ENCODE measurements at regions not wholly inside any gene's neighbourhood (a gene's known extent, or its start where the extent isn't known, plus 50 kb on each side); places are given as distances from the start of the nearest gene placed in this dataset.

DNA sequence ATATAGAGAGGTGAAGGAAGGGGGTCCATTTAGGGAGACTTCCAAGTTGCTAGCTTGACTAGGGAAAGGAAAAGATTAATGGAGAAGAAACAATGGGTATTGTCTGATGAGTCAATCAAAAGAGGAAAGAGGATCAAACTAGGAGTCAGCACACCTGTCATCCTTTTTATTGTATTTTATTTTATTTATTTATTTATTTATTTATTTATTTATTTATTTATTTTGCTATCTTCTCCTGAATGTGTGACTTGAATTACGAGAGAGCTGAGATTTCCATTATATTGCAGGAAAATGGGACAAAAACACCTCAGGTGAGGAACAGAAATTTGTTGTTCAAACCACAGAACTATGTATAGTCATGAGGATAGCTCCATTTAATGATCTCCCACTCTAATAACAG lies 58.9 kb downstream of the NUDT11 start:
- no peak for DNase-seq (ENCODE audit: low read depth)

DNA sequence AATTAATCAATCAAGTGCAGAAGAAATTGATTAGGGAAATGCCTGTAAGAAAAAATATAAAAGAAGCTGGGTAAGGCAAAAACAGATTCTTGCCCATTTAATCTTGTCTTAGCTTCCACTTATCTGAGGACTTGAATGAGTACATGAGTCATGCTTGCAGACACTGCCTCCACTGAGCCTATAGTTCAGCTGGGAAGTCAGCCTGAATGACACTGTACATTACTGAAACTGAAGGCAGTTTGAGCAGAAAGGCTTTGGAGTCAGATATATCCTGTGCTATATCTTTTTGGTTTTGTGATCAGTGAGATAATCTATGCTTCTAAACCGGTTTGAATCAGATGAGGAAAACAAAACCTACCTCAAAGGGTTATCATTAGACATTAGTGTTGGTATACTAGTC lies 61.3 kb downstream of the NUDT11 start:
- DNase-seq (ENCODE audit: low read depth): no peak

DNA sequence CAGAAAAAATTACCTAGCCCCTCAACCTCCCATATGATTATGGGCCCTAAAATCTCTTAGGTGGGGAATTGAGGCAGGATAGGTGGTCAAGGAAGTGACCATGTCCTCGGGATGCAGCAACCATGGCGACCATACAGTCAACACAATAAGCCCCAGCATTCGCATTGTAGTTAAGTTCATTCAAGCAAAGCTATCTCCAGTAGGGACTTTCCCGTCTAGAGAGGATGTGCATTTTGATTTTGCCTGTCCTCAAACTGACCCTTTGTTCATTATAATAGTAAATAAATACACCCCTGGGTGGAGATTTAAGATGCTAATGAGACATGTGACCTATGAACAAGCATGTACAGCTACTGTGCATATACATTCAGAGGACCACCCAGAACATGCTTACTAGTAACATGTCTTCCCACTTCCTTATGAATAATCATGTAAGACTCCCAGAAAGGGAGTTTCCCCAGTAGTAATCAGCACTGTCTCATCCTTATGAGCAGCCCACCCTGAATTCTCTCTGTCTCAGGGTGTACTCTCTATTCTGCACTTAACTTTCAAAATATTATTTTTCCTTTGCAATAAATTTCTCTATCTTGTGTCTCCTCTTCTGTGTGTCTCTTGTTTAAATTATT lies 74.3 kb downstream of the NUDT11 start:
- DNase-seq (ENCODE audit: low read depth): no peak

DNA sequence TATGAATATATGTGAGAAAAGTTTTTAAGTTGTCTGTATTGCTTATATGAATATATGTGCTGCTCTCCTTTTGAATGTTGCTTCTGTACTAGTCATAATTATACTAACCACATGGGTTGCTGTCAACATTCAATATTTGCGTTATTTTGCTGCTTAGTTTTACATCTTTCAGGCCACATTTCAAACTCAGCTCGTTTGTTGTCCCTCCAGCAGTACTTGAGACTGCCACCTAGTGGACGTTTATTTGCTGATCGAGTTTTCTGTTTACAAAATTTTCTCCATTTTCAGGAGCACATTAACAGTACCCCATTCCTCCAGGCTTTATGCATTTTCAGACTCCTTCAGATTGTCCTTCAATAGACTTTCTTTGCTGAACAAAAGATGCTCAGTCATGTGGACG lies 75.8 kb downstream of the NUDT11 start:
- DNase-seq (ENCODE audit: low read depth): peak; percentile 15

DNA sequence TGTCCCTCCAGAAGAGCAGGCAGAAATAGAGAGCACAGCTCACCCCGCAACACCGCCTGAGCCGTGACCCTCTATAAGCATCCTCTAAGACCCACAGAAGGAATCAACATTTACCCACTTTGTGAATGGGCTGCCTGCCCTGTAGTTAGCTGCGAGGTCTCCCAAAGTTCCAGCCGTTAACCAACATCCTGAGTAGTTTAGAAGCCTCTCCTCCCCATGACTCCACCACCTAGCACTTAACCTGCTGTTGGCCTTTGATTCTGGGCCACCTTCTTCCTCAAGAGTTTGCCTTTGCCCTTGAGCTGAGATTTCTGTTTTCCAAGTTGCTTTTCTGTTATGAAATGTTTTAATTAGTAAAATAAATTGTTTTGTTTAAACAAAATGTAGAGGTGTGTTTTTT lies 75.8 kb downstream of the NUDT10 start:
- no peak for DNase-seq (ENCODE audit: low read depth)

DNA sequence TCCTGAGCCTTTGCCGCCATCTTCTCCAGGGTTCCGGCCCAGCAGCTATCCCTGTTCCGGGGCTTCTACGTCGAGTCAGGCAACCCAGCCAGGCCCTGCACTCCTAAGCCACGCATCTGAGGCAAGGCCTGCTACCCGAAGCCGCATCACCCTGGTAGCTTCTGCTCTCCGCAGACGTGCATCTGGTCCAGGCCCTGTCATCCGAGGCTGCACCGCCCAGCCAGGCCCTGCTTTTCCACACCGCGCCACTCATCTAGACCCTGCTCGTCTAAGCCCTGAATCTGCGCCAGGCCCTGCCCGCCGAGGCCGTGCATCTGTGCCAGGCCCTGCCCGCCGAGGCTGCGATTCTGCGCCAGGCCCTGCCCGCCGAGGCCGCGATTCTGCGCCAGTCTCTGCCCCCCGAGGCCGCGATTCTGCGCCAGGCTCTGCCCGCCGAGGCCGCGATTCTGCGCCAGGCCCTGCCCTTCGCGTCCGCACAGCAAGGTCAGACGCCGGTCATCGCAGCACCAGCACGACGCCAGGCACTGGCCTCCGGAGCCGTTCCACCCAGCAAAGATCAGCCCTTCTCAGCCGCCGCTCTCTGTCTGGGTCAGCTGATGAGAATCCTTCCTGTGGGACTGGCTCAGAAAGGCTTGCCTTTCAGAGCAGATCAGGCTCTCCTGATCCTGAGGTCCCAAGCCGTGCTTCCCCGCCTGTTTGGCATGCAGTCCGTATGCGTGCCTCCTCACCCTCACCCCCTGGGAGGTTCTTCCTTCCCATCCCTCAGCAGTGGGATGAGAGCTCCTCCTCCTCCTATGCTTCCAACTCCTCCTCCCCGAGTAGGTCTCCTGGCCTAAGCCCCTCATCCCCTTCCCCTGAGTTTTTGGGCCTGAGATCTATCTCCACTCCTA lies 75.1 kb downstream of the NUDT10 start:
- DNase-seq (ENCODE audit: low read depth): no peak

DNA sequence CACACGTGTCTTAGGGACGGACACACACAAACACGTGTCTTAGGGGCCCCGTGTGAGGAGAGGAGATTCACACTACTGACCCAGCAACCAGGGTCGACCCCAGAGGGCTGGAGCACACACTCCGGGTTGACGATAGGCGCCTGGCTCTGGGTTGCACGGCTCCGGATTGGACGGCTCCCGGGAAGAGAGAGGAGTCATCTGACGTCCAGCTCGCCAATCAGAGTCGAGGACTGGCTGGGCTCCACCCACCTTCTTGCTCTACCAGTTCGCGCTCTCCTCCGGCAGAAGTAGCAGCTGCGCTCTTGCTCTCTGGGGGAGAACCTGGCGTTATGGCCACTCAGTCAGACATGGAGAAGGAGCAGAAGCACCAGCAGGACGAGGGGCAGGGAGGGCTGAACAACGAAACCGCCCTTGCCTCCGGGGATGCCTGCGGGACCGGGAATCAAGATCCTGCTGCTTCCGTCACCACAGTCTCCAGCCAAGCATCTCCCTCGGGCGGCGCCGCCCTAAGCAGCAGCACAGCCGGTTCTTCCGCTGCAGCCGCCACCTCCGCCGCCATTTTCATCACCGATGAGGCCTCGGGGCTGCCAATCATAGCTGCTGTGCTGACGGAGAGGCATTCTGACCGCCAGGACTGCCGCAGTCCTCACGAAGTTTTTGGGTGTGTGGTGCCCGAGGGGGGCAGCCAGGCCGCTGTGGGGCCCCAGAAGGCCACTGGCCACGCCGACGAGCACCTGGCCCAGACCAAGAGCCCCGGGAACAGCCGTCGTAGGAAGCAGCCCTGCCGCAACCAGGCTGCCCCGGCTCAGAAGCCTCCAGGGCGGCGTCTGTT lies 74.3 kb downstream of the NUDT10 start:
- DNase-seq (ENCODE audit: low read depth): no peak

DNA sequence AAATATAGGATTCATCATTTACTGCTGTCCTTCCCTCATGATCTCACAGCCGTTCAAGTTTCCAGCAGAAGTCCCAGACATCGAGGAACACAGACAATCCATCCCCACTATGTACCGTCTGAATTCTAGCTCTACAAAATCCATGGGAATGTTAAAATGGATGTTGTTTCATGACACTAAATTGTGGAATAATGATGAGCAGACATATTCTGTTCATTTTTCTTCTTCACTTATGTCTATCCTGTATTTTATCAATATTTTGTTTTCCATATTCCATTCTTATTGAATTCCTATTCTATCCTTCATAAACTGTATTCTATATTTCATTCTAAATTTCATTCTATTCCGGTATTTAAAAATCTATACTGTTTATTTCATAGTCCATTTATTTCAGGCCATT lies 71.8 kb downstream of the NUDT10 start:
- no peak for DNase-seq (ENCODE audit: low read depth)

DNA sequence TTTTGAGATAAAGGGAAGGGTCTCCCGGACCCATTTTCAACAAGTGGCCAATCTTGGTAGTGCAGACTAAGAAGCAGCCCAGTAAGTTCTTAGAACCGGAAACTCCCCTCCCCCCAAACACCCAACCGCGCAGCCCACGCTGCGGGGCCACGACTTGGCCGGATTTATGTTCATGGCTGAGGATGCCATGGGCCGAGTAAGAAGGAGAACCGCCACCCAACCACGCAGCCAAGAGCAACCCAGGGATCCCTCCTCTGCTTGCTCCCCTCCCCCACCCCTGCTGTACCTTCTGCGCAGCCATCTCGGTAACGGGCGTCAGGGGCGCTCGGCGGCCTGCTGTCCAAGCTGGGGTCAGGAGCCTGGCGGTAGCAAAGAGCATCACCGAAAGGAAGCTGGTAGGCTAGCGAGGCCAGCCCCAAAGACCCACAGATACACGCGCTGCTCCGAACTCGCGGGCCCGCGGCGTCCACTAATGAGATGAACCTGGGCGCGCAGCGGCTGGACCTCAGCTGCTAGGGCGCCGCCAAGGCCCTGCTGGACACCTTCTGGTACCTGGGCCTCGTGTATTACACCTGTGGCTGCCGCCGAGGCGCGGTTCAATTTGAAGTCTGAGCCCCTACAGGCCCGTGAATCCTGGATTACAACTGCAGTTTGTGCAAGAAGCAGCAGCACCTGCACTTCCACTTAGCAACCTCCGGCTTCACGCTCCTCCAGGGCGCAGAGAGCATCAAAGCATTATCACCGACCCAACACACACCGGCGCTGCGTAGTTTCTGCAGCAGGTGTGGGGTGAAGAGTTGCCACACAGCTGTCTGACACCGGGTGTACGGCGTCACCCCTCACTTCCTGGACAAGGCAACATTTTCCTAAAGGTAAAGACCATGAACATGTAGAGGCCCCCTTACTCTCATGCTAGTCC lies 63.4 kb downstream of the NUDT10 start:
- DNase-seq (ENCODE audit: low read depth): peak; percentile 40

DNA sequence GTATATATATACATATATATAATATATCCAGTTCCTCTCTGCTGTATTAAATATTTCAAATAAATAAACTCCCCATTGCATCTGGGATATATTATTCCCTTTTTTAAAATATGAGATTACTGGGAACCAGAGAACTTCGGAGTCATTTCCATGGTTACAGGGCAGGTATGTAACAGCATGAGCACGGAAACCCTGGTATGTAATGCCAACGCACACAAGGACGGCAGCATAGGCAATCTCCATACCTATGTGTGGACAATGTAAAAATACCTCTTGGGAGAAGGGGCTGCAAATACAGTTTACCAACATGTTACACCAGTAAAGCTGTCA lies 62.8 kb downstream of the NUDT10 start:
- no peak for DNase-seq (ENCODE audit: low read depth)

All from stimulated activated CD4-positive, alpha-beta T cell treated with anti-CD3 and anti-CD28 coated beads, Interleukin-2, amount 100 ng/mL, for 4 hours (primary cell).